GM10266 (cell line): ENCODE measurements at regions not wholly inside any gene's neighbourhood (a gene's known extent, or its start where the extent isn't known, plus 50 kb on each side); places are given as distances from the start of the nearest gene placed in this dataset.

Source experiments
- DNase-seq: peaks from one replicate; pipeline ENCODE4 v3.0.0; 2012; ENCODE audit errors: extremely low spot score
- CTCF ChIP-seq: IDR thresholded peaks from 2 replicates; pipeline ENCODE4 v1.5.1; 2012; ENCODE audit warnings: mild to moderate bottlenecking, low read depth; ENCODE audit not compliant: control insufficient read depth, insufficient read depth; ENCODE audit errors: missing control alignments

GRCh38 chr2:234823877-234824376 lies 127.9 kb upstream of the SH3BP4 start:
- no peak for TF ChIP-seq CTCF
- no peak for DNase-seq

GRCh38 chr2:234823196-234823876 lies 128.5 kb upstream of the SH3BP4 start:
- no peak for DNase-seq
- no peak for TF ChIP-seq CTCF

GRCh38 chr2:234821946-234822475 lies 129.8 kb upstream of the SH3BP4 start:
- no peak for DNase-seq
- no peak for TF ChIP-seq CTCF

GRCh38 chr2:234818937-234819336 lies 132.9 kb upstream of the SH3BP4 start:
- no peak for DNase-seq
- no peak for TF ChIP-seq CTCF

- no peak for TF ChIP-seq CTCF
- DNase-seq = no peak
These were observed 135.3 kb upstream of the SH3BP4 start for GRCh38 chr2:234816491-234816890.

- no peak for TF ChIP-seq CTCF
- no peak for DNase-seq
These were observed 135.8 kb upstream of the SH3BP4 start for GRCh38 chr2:234816056-234816455.

- TF ChIP-seq CTCF = no peak
- no peak for DNase-seq
These were observed 137.4 kb upstream of the SH3BP4 start for GRCh38 chr2:234814374-234814773.
